ENCODE measurements at regions not wholly inside any gene's neighbourhood (a gene's known extent, or its start where the extent isn't known, plus 50 kb on each side); places are given as distances from the start of the nearest gene placed in this dataset.

GRCh38 chr5:2960294-2960693 is 208.8 kb upstream of the IRX2 start:
- TF ChIP-seq CTCF (IDR thresholded peaks at IDR 0.05 in 4 of 5, conservative IDR thresholded peaks at IDR 0.05 in 1 of 5) (no peak), POLR2A (IDR thresholded peaks at IDR 0.05) (no peak)
